ENCODE measurements at regions not wholly inside any gene's neighbourhood (a gene's known extent, or its start where the extent isn't known, plus 50 kb on each side); places are given as distances from the start of the nearest gene placed in this dataset.

DNA sequence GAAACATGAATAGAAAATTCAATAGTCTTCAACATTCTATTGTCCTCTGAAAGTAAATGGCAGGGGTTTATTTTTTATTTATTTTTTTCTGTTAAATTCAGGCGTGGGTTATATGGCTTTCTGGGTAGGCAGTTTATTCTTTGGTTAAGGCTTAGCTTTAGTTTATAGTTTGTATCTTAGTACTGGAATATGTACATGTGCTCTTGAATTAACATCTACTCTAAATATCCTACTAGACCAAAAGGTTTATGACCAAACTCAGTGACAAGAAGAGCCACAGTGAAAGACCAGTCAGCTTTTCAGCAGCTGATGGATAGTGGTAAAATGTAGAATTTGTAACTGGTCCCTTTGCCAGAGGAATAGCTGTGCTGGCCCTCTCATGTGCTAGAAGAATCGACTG lies 62.0 kb upstream of the DAB2 start:
- no peaks in the 10 kb centered on the region for H3K4me1 ChIP-seq
- H3K27ac ChIP-seq = no peak overlapping the region
- no peak overlapping the region for H3K4me2 ChIP-seq (ENCODE audit: low read length)
- no peak overlapping the region for H3K4me3 ChIP-seq (ENCODE audit: low read depth, low read length)
- no peak for TF ChIP-seq CTCF (IDR thresholded peaks at IDR 0.05)
- H3K79me2 ChIP-seq = no peaks in the 10 kb centered on the region
- no peaks in the 10 kb centered on the region for H3K36me3 ChIP-seq (ENCODE audit: control insufficient read depth, insufficient read depth, low read length)
- H3K27me3 ChIP-seq (ENCODE audit: control insufficient read depth, insufficient read depth, low read length) = no peaks in the 10 kb centered on the region
- no peaks in the 10 kb centered on the region for H3K9me3 ChIP-seq (ENCODE audit: control insufficient read depth, low read length)
- no peak overlapping the region for H2AFZ ChIP-seq
- H3K9ac ChIP-seq = no peak overlapping the region

DNA sequence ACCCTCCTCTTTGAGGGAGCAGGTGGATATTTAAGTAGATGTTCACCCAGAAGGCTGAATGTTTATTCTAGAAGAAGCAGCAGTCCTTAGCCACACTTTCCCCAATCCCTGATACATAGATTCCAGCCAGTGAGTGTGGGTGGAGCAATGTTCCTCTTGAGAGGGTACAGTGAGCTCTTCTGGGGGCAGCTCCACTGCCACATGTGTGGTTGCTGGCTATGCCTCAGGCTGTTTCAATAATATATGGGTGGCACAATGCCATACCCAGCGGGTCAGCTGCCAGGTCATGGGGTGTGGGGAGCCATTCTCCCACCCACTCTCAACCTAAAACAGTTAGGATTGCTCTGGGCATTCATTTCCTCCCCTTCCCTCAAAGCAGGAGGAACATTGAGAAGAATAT lies 61.6 kb upstream of the DAB2 start:
- Histone ChIP-seq H3K9me3 (ENCODE audit: control insufficient read depth, low read length) (no peaks in the 10 kb centered on the region), H3K4me1 (no peaks in the 10 kb centered on the region), H3K27ac (no peak overlapping the region), H2AFZ (no peak overlapping the region), H3K4me2 (ENCODE audit: low read length) (no peak overlapping the region), H3K9ac (no peak overlapping the region), H3K79me2 (no peaks in the 10 kb centered on the region), H3K4me3 (ENCODE audit: low read depth, low read length) (no peak overlapping the region), H3K36me3 (ENCODE audit: control insufficient read depth, insufficient read depth, low read length) (no peaks in the 10 kb centered on the region), H3K27me3 (ENCODE audit: control insufficient read depth, insufficient read depth, low read length) (no peaks in the 10 kb centered on the region)
- TF ChIP-seq CTCF (IDR thresholded peaks at IDR 0.05) = no peak

GRCh38 chr5:39485079-39485478 lies 60.3 kb upstream of the DAB2 start:
- no peak for TF ChIP-seq CTCF (IDR thresholded peaks at IDR 0.05)
- H3K36me3 ChIP-seq (ENCODE audit: control insufficient read depth, insufficient read depth, low read length) = no peaks in the 10 kb centered on the region
- no peak overlapping the region for H3K4me3 ChIP-seq (ENCODE audit: low read depth, low read length)
- no peak overlapping the region for H3K9ac ChIP-seq
- H2AFZ ChIP-seq = no peak overlapping the region
- no peaks in the 10 kb centered on the region for H3K27me3 ChIP-seq (ENCODE audit: control insufficient read depth, insufficient read depth, low read length)
- H3K4me2 ChIP-seq (ENCODE audit: low read length) = no peak overlapping the region
- H3K79me2 ChIP-seq = no peaks in the 10 kb centered on the region
- no peaks in the 10 kb centered on the region for H3K4me1 ChIP-seq
- no peak overlapping the region for H3K27ac ChIP-seq
- no peaks in the 10 kb centered on the region for H3K9me3 ChIP-seq (ENCODE audit: control insufficient read depth, low read length)

DNA sequence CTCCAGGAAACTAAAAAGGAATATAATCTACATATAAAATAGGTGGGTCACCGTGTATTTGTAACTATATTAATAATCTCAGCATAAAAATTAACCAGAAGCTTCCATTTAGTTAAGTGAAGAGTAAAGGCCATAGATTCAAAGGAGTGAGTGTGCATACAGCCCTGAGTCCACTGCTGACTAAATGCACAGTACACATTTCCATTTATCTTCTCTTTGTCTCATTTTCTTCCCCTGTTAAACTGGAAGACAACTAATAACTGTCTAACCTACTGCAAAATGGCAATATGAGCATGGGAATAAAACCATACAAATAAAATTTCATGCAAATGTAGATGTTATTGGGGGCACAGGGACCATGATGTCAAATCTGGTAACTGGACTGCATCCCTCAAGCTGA lies 59.9 kb upstream of the DAB2 start:
- no peak overlapping the region for H3K4me3 ChIP-seq (ENCODE audit: low read depth, low read length)
- H3K4me1 ChIP-seq = no peaks in the 10 kb centered on the region
- H3K27me3 ChIP-seq (ENCODE audit: control insufficient read depth, insufficient read depth, low read length) = no peaks in the 10 kb centered on the region
- no peak overlapping the region for H3K4me2 ChIP-seq (ENCODE audit: low read length)
- no peak overlapping the region for H3K9ac ChIP-seq
- no peaks in the 10 kb centered on the region for H3K79me2 ChIP-seq
- H3K27ac ChIP-seq = no peak overlapping the region
- TF ChIP-seq CTCF (IDR thresholded peaks at IDR 0.05) = no peak
- H3K36me3 ChIP-seq (ENCODE audit: control insufficient read depth, insufficient read depth, low read length) = no peaks in the 10 kb centered on the region
- H3K9me3 ChIP-seq (ENCODE audit: control insufficient read depth, low read length) = no peaks in the 10 kb centered on the region
- H2AFZ ChIP-seq = no peak overlapping the region

- Histone ChIP-seq H3K27me3 (ENCODE audit: control insufficient read depth, insufficient read depth, low read length) (no peaks in the 10 kb centered on the region), H3K79me2 (no peaks in the 10 kb centered on the region), H3K36me3 (ENCODE audit: control insufficient read depth, insufficient read depth, low read length) (no peaks in the 10 kb centered on the region)
Measured at GRCh38 chr5:39482098-39482497, 57.3 kb upstream of the DAB2 start.

More at GRCh38 chr5:39482098-39482497, 57.3 kb upstream of the DAB2 start:
- Histone ChIP-seq H2AFZ (no peak overlapping the region), H3K4me1 (no peaks in the 10 kb centered on the region), H3K9me3 (ENCODE audit: control insufficient read depth, low read length) (no peaks in the 10 kb centered on the region), H3K9ac (no peak overlapping the region), H3K4me3 (ENCODE audit: low read depth, low read length) (no peak overlapping the region), H3K4me2 (ENCODE audit: low read length) (no peak overlapping the region), H3K27ac (no peak overlapping the region)
- no peak for TF ChIP-seq CTCF (IDR thresholded peaks at IDR 0.05)
